ENCODE measurements at regions not wholly inside any gene's neighbourhood (a gene's known extent, or its start where the extent isn't known, plus 50 kb on each side); places are given as distances from the start of the nearest gene placed in this dataset.
"Not testable (repeated sequence)": the region's sequence is repeated elsewhere in the genome, so short reads cannot be mapped to it uniquely, and the experiment has no call there.

DNA sequence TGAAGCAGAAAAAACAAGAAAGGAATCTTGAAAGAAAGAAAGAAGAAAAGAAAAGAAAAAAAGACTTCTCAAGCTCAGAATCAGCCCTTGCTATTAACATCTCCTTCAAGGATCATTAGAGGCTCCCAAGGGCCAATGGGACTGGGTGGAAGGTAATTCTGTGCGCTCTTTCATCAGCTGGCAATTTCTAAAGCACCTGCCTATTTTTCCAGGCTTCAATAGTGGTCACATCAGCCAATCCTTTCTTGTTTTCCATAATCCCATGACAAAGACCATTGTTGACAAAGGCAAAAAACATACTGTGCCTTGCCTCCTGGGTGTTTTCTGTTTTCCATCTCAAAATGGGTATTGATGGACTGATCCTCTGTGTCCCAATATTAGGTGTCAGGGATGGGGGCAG, 88.2 kb upstream of the TSC22D1 start:
- DNase-seq (ENCODE audit: insufficient read length) (no peak), FAIRE-seq (no peak)
- TF ChIP-seq POLR2A (IDR thresholded peaks at IDR 0.05; ENCODE audit: low read depth, low read length): no peak
- no peak for TF ChIP-seq TAF1 (IDR thresholded peaks at IDR 0.05; ENCODE audit: borderline replicate concordance, low read depth, low read length)
- TF ChIP-seq POLR2AphosphoS5 (IDR thresholded peaks at IDR 0.05; ENCODE audit: low read depth, low read length): no peak

DNA sequence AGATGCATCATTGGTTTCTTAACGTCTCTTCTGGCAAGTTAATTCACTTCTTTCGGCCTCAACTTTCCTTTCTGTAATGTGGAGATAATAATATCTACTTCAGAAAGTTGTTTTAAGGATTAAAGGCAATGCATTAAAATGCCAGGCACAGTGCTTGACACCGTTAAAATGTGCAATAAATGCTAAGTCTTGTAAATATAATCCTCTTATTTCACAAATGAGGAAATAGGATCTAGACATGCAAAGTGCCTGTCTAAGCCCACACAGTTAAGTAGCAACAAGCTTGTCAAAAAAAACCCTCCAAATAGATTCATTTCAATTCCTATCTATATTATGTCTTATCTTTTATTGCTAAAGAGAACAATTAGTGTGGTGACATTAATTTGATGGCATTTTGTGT, 86.4 kb upstream of the TSC22D1 start:
- FAIRE-seq: no peak
- no peak for DNase-seq (ENCODE audit: insufficient read length)
- no peak for TF ChIP-seq POLR2AphosphoS5 (IDR thresholded peaks at IDR 0.05; ENCODE audit: low read depth, low read length)
- TF ChIP-seq TAF1 (IDR thresholded peaks at IDR 0.05; ENCODE audit: borderline replicate concordance, low read depth, low read length): no peak
- TF ChIP-seq POLR2A (IDR thresholded peaks at IDR 0.05; ENCODE audit: low read depth, low read length): no peak

DNA sequence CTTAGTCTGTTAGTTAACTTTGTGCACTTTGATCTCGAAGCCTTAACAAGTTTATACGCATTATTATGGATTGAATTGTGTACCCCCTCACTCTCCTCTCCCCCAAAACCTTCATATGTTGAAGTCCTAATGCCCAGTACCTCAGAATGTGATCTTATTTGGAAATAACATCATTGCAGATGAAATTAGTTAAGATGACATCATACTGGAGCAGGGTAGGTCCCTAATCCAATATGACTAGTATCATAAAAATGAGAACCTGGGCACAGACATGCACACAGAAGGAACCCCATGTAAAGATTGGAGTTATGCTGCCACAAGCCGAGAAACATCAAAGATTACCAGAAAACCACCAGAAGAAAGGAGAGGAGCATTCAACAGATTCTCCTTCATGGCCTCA, 85.8 kb upstream of the TSC22D1 start:
- DNase-seq (ENCODE audit: insufficient read length) (no peak), FAIRE-seq (no peak)
- TF ChIP-seq POLR2A (IDR thresholded peaks at IDR 0.05; ENCODE audit: low read depth, low read length): no peak

DNA sequence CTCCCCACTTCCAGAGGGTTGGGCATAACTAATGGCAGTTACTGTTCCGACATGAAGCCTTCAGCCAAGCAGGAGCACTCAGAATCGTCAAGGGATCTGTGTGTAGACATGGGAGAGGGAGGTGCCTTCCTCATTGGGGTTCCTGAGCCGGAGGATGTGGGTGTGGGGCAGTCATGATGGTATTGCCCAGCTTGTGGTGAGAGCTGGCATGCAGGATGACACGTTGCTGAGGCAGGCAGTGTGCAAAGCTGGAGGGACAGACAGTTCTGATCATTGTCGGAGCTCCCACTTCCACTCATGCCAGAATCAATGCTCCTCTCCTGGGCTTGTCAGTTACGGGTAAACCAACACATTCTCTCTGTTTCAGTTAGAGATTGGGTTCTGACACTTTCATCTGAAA, 83.9 kb upstream of the TSC22D1 start:
- DNase-seq (ENCODE audit: insufficient read length): no peak
- no peak for FAIRE-seq
- no peak for TF ChIP-seq TAF1 (IDR thresholded peaks at IDR 0.05; ENCODE audit: borderline replicate concordance, low read depth, low read length)

DNA sequence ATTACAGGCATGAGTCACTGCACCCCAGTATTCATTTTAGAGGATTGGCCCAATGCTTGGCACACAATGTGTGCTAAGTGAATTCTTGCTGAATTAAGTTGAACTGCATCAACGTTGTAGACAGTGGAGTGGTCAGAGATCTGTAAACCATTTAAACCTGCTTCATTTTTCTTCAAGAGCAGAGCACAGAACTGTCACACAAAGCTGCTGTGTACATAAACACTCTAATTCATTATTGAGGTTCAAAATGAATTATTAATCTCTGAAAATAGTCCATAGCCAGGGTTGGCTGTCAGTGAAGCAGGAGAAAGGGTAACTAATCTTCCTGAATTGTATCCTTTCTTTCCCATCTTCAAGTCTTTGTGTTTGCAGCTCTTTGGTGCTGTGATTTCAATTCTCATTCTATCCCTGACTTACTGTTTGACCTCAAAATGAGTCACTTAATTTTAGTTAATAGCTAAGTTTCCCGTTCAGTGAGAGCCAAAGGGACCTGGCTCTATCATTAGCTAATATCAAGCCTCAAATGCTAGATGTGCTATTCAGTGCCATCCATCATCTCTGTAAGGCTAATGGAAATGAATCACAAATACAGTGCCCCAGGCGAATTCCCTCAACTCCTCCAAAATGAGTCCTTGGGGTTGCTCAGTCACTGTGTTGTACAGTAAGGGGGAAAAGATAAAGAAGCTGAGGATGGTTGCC, 77.0 kb upstream of the TSC22D1 start:
- TF ChIP-seq POLR2AphosphoS5 (IDR thresholded peaks at IDR 0.05; ENCODE audit: low read depth, low read length): no peak
- no peak for TF ChIP-seq TAF1 (IDR thresholded peaks at IDR 0.05; ENCODE audit: borderline replicate concordance, low read depth, low read length)
- no peak for TF ChIP-seq POLR2A (IDR thresholded peaks at IDR 0.05; ENCODE audit: low read depth, low read length)

DNA sequence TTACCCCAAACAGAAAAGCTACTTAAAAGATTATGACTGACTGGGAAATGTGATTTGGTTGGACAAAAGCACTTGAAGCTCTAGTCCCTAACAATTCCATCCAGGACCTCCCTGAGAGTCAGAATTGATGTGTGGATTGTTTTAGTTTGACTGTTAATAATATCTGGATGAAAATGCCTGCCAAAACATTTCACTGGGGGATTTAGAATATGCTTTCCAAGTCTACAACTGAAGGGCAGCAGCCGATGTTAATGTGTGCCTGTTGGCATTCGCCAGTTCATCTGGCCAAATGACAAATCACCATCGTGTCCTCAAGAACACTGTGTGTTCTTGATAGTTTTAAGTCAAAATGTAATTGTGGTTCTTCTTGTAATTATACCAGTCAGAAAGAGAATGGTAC, 76.0 kb upstream of the TSC22D1 start:
- FAIRE-seq (no peak), DNase-seq (ENCODE audit: insufficient read length) (no peak)
- no peak for TF ChIP-seq POLR2AphosphoS5 (IDR thresholded peaks at IDR 0.05; ENCODE audit: low read depth, low read length)
- TF ChIP-seq TAF1 (IDR thresholded peaks at IDR 0.05; ENCODE audit: borderline replicate concordance, low read depth, low read length): no peak
- TF ChIP-seq POLR2A (IDR thresholded peaks at IDR 0.05; ENCODE audit: low read depth, low read length): no peak

More for the DNA sequence above, 77.0 kb upstream of the TSC22D1 start:
- DNase-seq (ENCODE audit: insufficient read length) (no peak), FAIRE-seq (no peak)

DNA sequence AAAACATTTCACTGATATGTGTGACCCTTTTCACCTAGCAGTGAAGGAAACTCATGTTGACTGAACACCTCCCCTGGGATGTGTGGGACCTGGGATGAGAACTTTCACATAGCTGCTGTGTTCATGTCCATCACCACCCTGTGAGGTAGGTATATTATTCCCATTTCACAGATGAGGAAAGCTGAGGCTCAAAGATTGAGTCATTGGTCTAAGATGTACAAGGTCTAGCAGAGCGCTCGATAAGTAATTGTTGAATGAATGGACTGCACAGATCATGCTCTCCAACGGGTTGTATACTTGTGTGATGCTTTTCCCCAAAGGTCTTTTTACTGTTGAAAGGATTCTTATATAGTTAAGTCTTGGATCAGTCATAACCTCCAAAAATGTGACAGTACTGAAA, 75.6 kb upstream of the TSC22D1 start:
- no peak for FAIRE-seq
- DNase-seq (ENCODE audit: insufficient read length): no peak

DNA sequence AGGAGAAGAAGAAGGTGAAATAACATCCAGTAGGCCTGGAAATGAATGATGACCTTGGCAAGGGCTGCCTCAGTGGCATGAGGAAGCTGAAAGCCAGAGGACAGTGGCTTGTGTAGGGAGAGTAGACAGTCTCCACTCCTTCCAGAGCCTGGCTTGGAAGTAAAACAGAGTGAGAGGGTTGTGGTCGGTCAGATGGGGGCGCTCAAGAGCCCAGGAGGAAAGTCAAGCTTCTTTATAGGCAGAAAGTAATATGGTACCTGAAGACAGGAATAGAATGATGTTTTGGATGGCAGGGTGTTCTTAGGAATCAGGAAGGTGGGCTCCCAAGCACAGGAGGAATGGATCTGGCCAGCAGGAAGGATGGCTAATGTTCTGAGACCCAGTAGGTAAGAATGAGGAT, 75.1 kb upstream of the TSC22D1 start:
- no peak for DNase-seq (ENCODE audit: insufficient read length)
- FAIRE-seq: no peak
- TF ChIP-seq TAF1 (IDR thresholded peaks at IDR 0.05; ENCODE audit: borderline replicate concordance, low read depth, low read length): no peak
- no peak for TF ChIP-seq POLR2A (IDR thresholded peaks at IDR 0.05; ENCODE audit: low read depth, low read length)
- no peak for TF ChIP-seq POLR2AphosphoS5 (IDR thresholded peaks at IDR 0.05; ENCODE audit: low read depth, low read length)

More for the DNA sequence above, 75.6 kb upstream of the TSC22D1 start:
- TF ChIP-seq TAF1 (IDR thresholded peaks at IDR 0.05; ENCODE audit: borderline replicate concordance, low read depth, low read length) (no peak), POLR2AphosphoS5 (IDR thresholded peaks at IDR 0.05; ENCODE audit: low read depth, low read length) (no peak), POLR2A (IDR thresholded peaks at IDR 0.05; ENCODE audit: low read depth, low read length) (no peak)

DNA sequence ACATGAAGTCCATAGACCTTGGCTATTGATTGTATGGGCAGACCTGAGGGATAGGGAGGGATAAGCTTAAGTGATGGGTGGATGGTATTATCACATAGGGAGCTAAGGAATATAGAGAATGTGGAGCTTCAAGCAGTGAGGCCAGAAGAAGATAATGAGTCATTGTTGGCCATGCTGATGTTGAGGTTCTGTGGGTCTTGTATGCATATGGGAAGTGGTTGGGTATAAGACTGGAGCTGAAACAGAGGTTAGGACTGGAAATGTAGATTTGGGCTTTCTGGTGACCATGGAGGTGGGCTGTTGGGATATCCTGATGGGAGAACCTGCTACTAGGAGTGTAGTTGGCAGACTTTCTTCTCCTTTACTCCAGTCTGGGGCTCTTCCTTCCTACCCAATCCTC, 73.7 kb upstream of the TSC22D1 start:
- FAIRE-seq: no peak
- TF ChIP-seq TAF1 (IDR thresholded peaks at IDR 0.05; ENCODE audit: borderline replicate concordance, low read depth, low read length) (no peak), POLR2A (IDR thresholded peaks at IDR 0.05; ENCODE audit: low read depth, low read length) (no peak), POLR2AphosphoS5 (IDR thresholded peaks at IDR 0.05; ENCODE audit: low read depth, low read length) (no peak)
- DNase-seq (ENCODE audit: insufficient read length): no peak

DNA sequence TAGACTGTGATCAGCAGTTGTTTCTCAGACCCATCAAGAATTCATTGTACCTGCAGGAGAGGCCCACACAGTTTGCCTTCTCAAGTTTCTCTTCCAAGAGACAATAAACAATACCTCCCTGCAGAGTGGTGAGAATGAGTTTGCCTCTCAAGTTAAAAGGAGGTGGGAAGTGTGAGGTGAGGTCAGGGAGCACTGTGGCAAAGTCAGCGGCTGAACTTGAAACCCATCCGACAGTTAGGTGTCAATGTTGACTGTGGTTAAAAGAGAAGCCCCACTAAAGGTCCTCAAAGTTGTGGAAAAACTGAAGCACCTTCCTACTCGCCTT, 72.9 kb upstream of the TSC22D1 start:
- FAIRE-seq (no peak), DNase-seq (ENCODE audit: insufficient read length) (no peak)
- no peak for TF ChIP-seq TAF1 (IDR thresholded peaks at IDR 0.05; ENCODE audit: borderline replicate concordance, low read depth, low read length)
- TF ChIP-seq POLR2AphosphoS5 (IDR thresholded peaks at IDR 0.05; ENCODE audit: low read depth, low read length): no peak
- no peak for TF ChIP-seq POLR2A (IDR thresholded peaks at IDR 0.05; ENCODE audit: low read depth, low read length)

DNA sequence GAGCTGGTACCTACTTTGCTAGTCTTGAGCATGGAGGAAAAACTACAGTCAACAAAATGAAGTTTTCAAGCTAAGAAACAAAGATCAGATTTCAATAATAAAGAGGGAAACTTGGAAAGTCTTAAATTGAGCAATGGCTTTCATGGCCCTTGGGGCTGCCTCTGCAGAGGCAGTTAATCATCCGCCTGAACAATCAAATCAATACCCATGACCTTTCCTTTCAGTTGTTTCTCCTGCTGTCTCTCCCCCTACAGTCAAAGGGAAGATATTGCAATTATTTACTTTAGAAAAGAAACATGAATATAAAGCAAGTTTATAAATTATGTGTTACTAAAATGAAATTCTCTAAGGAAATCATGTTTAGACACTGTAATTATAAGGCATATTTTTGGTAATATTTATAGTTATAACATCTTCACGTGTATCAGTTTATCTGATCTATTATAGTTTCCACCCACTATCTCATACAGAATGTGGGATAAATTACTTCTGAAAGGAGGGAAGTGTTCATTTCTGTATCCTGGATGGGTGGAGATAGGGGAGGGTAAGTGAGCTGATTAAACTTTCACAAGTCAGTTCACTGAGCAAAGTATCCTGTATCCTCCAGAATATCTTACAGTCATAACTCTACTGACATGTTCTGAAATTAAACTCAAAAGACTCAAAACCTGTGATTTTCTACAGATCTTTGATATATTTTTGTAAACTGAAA, 72.4 kb upstream of the TSC22D1 start:
- FAIRE-seq: no peak
- no peak for DNase-seq (ENCODE audit: insufficient read length)
- no peak for TF ChIP-seq POLR2AphosphoS5 (IDR thresholded peaks at IDR 0.05; ENCODE audit: low read depth, low read length)
- TF ChIP-seq TAF1 (IDR thresholded peaks at IDR 0.05; ENCODE audit: borderline replicate concordance, low read depth, low read length): no peak

DNA sequence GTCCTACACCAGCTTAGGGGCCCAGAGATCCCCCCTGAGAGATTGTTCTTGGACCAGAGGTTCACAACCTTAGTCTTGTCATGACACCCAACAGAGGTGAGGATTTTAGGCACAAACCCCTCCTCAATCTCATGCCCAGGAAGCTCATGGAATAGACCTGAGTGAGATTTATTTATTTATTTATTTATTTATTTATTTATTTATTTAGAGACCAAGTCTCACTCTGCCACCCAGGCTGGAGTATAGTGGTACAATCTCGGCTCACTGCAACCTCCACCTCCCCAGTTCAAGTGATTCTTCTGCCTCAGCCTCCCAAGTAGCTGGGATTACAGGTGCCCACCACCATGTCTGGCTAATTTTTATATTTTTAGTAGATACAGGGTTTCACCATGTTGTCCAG, 71.4 kb upstream of the TSC22D1 start:
- not testable (repeated sequence) for FAIRE-seq; DNase-seq (ENCODE audit: insufficient read length)

DNA sequence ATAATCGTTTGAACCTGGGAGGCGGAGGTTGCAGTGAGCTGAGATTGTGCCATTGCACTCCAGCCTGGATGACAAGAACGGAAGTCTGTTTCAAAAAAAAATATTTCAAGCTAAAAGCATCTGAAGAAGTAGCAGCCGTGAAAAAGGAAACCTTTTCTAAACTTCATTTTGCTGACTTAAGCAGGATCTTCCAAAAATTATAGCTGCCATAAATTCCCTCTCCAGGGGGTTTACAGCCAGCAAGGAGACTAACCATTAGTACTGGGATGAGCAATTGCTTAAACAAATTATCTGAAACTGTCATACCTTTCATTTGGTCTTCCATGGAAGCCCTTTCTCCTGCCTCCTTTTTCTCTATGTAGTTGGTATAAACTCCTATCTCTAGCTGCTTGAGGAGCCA, 69.9 kb upstream of the TSC22D1 start:
- TF ChIP-seq POLR2A (IDR thresholded peaks at IDR 0.05; ENCODE audit: low read depth, low read length): no peak
- TF ChIP-seq POLR2AphosphoS5 (IDR thresholded peaks at IDR 0.05; ENCODE audit: low read depth, low read length): no peak
- TF ChIP-seq TAF1 (IDR thresholded peaks at IDR 0.05; ENCODE audit: borderline replicate concordance, low read depth, low read length): no peak
- FAIRE-seq: no peak

More for the DNA sequence above, 69.9 kb upstream of the TSC22D1 start:
- DNase-seq (ENCODE audit: insufficient read length): no peak
